GM23248 (cell line): ENCODE measurements at regions not wholly inside any gene's neighbourhood (a gene's known extent, or its start where the extent isn't known, plus 50 kb on each side); places are given as distances from the start of the nearest gene placed in this dataset.

ENCODE experiments used
- DNase-seq: peaks from one replicate; pipeline ENCODE4 v3.0.0-alpha.2; 2015
- H2AFZ ChIP-seq: fragments of 200-600 bp; sonication (generic); 2 replicates; pipeline ENCODE4 v1.6.1; 2016; ENCODE audit warnings: antibody characterized with exemption
- H3F3A ChIP-seq: fragments of 200-600 bp; sonication (generic); 2 replicates; pipeline ENCODE4 v1.6.1; 2016; ENCODE audit warnings: mild to moderate bottlenecking, antibody characterized with exemption, mixed run types; ENCODE audit not compliant: insufficient read depth
- H3K27ac ChIP-seq: fragments of 200-600 bp; sonication (generic); 2 replicates; pipeline ENCODE4 v1.5.1; 2016; ENCODE audit warnings: mild to moderate bottlenecking
- H3K27me3 ChIP-seq: fragments of 200-600 bp; sonication (generic); replicated peaks from 2 replicates; pipeline ENCODE4 v1.6.1; 2016; ENCODE audit warnings: mild to moderate bottlenecking; ENCODE audit not compliant: insufficient read depth
- H3K36me3 ChIP-seq: fragments of 200-600 bp; sonication (generic); 2 replicates; pipeline ENCODE4 v1.6.1; 2016; ENCODE audit warnings: low read depth, mild to moderate bottlenecking
- H3K4me1 ChIP-seq: fragments of 200-600 bp; sonication (generic); 2 replicates; pipeline ENCODE4 v1.6.1; 2016; ENCODE audit warnings: mild to moderate bottlenecking; ENCODE audit not compliant: insufficient read depth
- H3K4me2 ChIP-seq: fragments of 200-600 bp; sonication (generic); one replicate; pipeline ENCODE4 v1.6.1; 2016; ENCODE audit warnings: mild to moderate bottlenecking; ENCODE audit not compliant: unreplicated experiment
- H3K4me3 ChIP-seq: fragments of 200-600 bp; sonication (generic); 2 replicates; pipeline ENCODE4 v1.5.1; 2016; ENCODE audit warnings: mild to moderate bottlenecking
- H3K79me2 ChIP-seq: fragments of 200-600 bp; sonication (generic); 2 replicates; pipeline ENCODE4 v1.6.1; 2016; ENCODE audit warnings: mild to moderate bottlenecking; ENCODE audit not compliant: insufficient read depth
- H3K9ac ChIP-seq: fragments of 200-600 bp; sonication (generic); 2 replicates; pipeline ENCODE4 v1.6.1; 2016; ENCODE audit warnings: mild to moderate bottlenecking
- H3K9me2 ChIP-seq: fragments of 200-600 bp; sonication (generic); 2 replicates; pipeline ENCODE4 v1.6.1; 2016; ENCODE audit warnings: mixed run types, mild to moderate bottlenecking, moderate library complexity; ENCODE audit not compliant: insufficient read depth
- H3K9me3 ChIP-seq: fragments of 200-600 bp; sonication (generic); one replicate; pipeline ENCODE4 v1.6.1; 2017; ENCODE audit warnings: low read depth
- H4K20me1 ChIP-seq: fragments of 200-600 bp; sonication (generic); 2 replicates; pipeline ENCODE4 v1.6.0; 2016; ENCODE audit not compliant: insufficient read depth
- EZH2 ChIP-seq: fragments of 200-600 bp; sonication (generic); IDR thresholded peaks from 2 replicates; pipeline ENCODE4 v1.6.1; 2018; ENCODE audit warnings: antibody characterized with exemption, mild to moderate bottlenecking; ENCODE audit not compliant: insufficient read depth, poor library complexity, severe bottlenecking
- EZH2phosphoT487 ChIP-seq: fragments of 200-600 bp; sonication (generic); IDR thresholded peaks from 2 replicates; pipeline ENCODE4 v1.6.1; 2018; ENCODE audit warnings: antibody characterized with exemption, moderate library complexity, mild to moderate bottlenecking, low read depth; ENCODE audit not compliant: insufficient read depth
- WGBS, 2 experiments: methylation state at CpG; one replicate each; pipeline ENCODE4 v1.1.6; 2015 to 2017; ENCODE audit warnings: low lambda C conversion rate in 2 of 2, low coverage in 1 of 2; ENCODE audit errors: missing lambda C conversion rate in 2 of 2; 5-methylcytosine and 5-hydroxymethylcytosine counted together
- in situ Hi-C: fragments of 300-500 bp; cut with MboI; formaldehyde crosslinking; loops from 2 replicates; pipeline ENCODE4 v1.15.0; 2020

DNA sequence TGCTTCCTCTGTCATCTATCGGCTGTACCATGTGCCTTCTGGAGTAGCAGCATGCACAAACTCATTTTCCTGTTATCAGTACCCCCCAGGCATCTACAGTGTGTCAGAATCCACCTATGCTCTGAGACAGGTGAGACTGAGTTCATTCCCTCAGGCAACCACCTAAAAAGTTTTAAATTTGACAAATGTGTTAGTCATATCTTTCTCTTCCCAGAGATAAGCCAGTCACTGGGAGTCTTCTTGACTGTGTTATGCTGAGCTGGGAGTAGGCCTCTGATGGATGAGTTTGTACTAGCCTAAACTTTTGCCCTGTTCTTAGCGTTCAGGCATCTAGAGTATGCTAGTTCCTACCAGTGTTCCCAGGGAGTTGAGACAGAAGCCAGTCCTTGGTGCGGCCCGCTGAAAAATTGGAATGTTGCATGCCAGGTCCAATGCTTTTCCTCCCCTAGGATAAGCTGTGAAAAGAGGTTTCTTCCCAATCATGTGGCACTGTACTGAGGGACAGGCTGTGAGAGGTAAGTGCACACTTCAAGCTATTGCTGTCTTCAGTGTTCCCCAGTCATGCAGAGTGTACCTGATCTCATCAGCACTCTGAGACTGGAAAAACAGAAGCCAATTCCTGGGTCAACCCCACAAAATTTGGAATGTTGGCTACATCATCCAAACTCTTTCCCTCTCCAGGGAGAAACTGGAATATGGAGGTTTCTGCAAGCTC is 1202.3 kb downstream of the NCAM2 start:
- Histone ChIP-seq H3K9me3 (no peaks in the 10 kb centered on the region), H3F3A (no peaks in the 10 kb centered on the region), H3K9ac (no peak overlapping the region), H3K27me3 (no peaks in the 10 kb centered on the region), H3K4me1 (no peaks in the 10 kb centered on the region), H3K9me2 (no peaks in the 10 kb centered on the region), H3K27ac (no peak overlapping the region), H3K4me2 (no peak overlapping the region), H3K4me3 (no peak overlapping the region), H4K20me1 (no peaks in the 10 kb centered on the region), H2AFZ (no peak overlapping the region), H3K36me3 (no peaks in the 10 kb centered on the region), H3K79me2 (no peaks in the 10 kb centered on the region)
- in situ Hi-C loops: no loop called here
- WGBS, 2 experiments: 50 to 54% methylated on average over 4 of the region's 4 CpGs
- no peak for TF ChIP-seq EZH2phosphoT487
- TF ChIP-seq EZH2: no peak
- DNase-seq: no peak

DNA sequence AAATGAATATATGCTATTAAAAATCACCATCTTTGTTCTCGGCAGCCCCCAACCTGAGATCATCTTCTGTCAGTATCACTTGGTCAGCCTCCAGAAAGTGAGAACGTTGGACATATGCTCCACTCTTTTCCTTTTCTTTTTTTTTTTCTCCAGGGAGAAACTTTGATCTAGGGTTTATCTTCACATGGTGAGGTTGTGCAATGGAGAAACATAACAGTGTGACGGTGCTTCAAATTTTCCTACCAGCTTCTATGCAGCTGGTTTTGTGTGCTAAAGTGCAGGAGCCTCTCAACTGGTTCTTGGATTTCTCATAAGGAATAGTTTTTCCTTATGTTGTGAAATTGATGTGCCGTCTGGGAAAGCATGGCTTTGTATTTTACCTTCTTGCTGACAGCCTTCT is 1202.9 kb downstream of the NCAM2 start:
- H3K27me3 ChIP-seq: no peaks in the 10 kb centered on the region
- no peak overlapping the region for H3K4me3 ChIP-seq
- no peaks in the 10 kb centered on the region for H3K4me1 ChIP-seq
- H4K20me1 ChIP-seq: no peaks in the 10 kb centered on the region
- no peak overlapping the region for H3K4me2 ChIP-seq
- in situ Hi-C loops: no loop called here
- H3K9ac ChIP-seq: no peak overlapping the region
- no peak for TF ChIP-seq EZH2phosphoT487
- TF ChIP-seq EZH2: no peak
- 5 to 8% methylated on average over 4 of the region's 4 CpGs for WGBS, 2 experiments
- no peaks in the 10 kb centered on the region for H3K9me2 ChIP-seq
- no peak overlapping the region for H3K27ac ChIP-seq
- no peaks in the 10 kb centered on the region for H3K9me3 ChIP-seq
- no peak overlapping the region for H2AFZ ChIP-seq
- no peak for DNase-seq
- no peaks in the 10 kb centered on the region for H3K79me2 ChIP-seq
- no peaks in the 10 kb centered on the region for H3K36me3 ChIP-seq
- no peaks in the 10 kb centered on the region for H3F3A ChIP-seq

DNA sequence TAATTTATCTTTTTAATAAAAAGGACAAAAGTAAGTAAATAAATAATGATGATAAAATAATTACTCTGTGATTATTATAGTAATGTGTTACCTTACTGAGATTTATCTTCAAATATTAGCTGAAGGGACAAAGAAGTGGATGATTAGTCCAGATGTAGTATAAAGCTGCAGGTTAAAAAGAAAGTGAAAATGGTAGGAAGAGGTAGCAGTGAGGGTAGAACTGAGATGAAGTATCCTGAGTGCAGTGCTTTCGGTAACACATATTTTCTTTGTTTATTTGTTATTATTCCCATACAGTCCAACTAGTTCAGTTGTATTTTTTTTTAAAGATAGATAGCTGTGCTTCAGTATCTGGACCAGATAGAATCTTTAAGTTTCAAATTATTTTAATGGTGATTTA is 1203.5 kb downstream of the NCAM2 start:
- Histone ChIP-seq H4K20me1 (no peaks in the 10 kb centered on the region), H3K36me3 (no peaks in the 10 kb centered on the region), H2AFZ (no peak overlapping the region), H3K27ac (no peak overlapping the region), H3K9me3 (no peaks in the 10 kb centered on the region), H3K79me2 (no peaks in the 10 kb centered on the region), H3K4me2 (no peak overlapping the region), H3F3A (no peaks in the 10 kb centered on the region), H3K9me2 (no peaks in the 10 kb centered on the region), H3K27me3 (no peaks in the 10 kb centered on the region), H3K9ac (no peak overlapping the region), H3K4me3 (no peak overlapping the region), H3K4me1 (no peaks in the 10 kb centered on the region)
- TF ChIP-seq EZH2: no peak
- no peak for TF ChIP-seq EZH2phosphoT487
- DNase-seq: no peak
- in situ Hi-C loops: no loop called here
- 54 to 65% methylated on average over 1 of the region's 1 CpG for WGBS, 2 experiments

GRCh38 chr21:22209304-22209700 is 1211.1 kb downstream of the NCAM2 start:
- DNase-seq: no peak
- H3K79me2 ChIP-seq: no peaks in the 10 kb centered on the region
- TF ChIP-seq EZH2 (no peak), EZH2phosphoT487 (no peak)
- H3K9ac ChIP-seq: no peak overlapping the region
- no peak overlapping the region for H2AFZ ChIP-seq
- H3K4me2 ChIP-seq: no peak overlapping the region
- no peaks in the 10 kb centered on the region for H3K36me3 ChIP-seq
- WGBS, 2 experiments: 54 to 63% methylated on average over 1 of the region's 1 CpG
- H3K27me3 ChIP-seq: no peaks in the 10 kb centered on the region
- H4K20me1 ChIP-seq: no peaks in the 10 kb centered on the region
- no peak overlapping the region for H3K4me3 ChIP-seq
- H3K27ac ChIP-seq: no peak overlapping the region
- H3K4me1 ChIP-seq: no peaks in the 10 kb centered on the region
- H3K9me2 ChIP-seq: no peaks in the 10 kb centered on the region
- H3F3A ChIP-seq: no peaks in the 10 kb centered on the region
- H3K9me3 ChIP-seq: peaks cover 4% of the 10 kb centered on the region
- in situ Hi-C loops: no loop called here

DNA sequence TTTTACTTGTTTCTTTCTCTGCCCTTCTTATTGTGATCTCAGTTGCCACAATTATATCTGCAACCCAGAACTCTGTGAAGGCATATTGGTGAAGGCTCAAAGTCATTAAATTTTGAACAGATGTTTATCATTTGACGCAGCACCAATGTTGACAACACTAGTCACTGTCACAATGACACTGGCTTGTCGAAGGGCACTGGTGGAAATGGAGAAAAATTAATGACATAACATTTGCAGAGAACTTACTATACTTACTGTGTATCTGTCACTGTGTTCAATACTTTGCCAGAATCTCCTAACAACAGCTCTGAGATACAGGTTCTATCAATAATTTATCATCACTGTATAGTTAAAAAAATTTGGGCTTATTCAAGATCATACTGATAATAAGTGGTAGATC is 1213.7 kb downstream of the NCAM2 start:
- H3K27ac ChIP-seq: no peak overlapping the region
- no peak for TF ChIP-seq EZH2phosphoT487
- no peak for TF ChIP-seq EZH2
- no peak overlapping the region for H2AFZ ChIP-seq
- no peaks in the 10 kb centered on the region for H3K79me2 ChIP-seq
- H4K20me1 ChIP-seq: no peaks in the 10 kb centered on the region
- 0 to 3% methylated on average over 2 of the region's 2 CpGs for WGBS, 2 experiments
- no peaks in the 10 kb centered on the region for H3K36me3 ChIP-seq
- no peak overlapping the region for H3K4me2 ChIP-seq
- no peak overlapping the region for H3K9ac ChIP-seq
- in situ Hi-C loops: no loop called here
- DNase-seq: no peak
- H3K9me3 ChIP-seq: peaks cover 4% of the 10 kb centered on the region
- H3F3A ChIP-seq: no peaks in the 10 kb centered on the region
- H3K27me3 ChIP-seq: no peaks in the 10 kb centered on the region
- no peak overlapping the region for H3K4me3 ChIP-seq
- H3K9me2 ChIP-seq: no peaks in the 10 kb centered on the region
- no peaks in the 10 kb centered on the region for H3K4me1 ChIP-seq
